GM18870 (cell line): ENCODE measurements at regions not wholly inside any gene's neighbourhood (a gene's known extent, or its start where the extent isn't known, plus 50 kb on each side); places are given as distances from the start of the nearest gene placed in this dataset.
"Not testable (repeated sequence)": the region's sequence is repeated elsewhere in the genome, so short reads cannot be mapped to it uniquely, and the experiment has no call there.

ENCODE experiments used
- ATAC-seq: cut with Tn5 transposase; IDR thresholded peaks from one replicate; pipeline ENCODE4 v1.9.1; 2021; ENCODE audit warnings: moderate library complexity; ENCODE audit not compliant: unreplicated experiment

DNA sequence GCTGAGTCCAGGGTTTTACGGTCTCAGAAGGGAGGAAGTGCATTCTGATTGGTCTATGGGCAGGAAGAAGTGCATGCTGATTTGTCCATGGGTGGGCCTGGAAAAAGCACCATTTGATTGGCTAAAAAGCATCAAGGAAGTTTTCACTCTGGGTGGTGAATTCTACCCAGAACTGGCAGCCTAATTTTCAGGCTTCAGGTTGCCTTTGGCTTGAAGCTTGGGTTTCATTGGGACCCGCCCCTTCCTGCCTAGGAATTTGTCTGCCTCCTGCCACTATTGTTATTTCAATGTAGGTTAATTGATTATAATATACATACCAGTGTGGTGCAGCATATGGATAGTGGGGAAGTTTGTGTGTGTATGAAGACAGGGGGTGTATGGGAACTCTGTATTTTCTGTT lies 1355.9 kb downstream of the SI start:
- no peak for ATAC-seq

DNA sequence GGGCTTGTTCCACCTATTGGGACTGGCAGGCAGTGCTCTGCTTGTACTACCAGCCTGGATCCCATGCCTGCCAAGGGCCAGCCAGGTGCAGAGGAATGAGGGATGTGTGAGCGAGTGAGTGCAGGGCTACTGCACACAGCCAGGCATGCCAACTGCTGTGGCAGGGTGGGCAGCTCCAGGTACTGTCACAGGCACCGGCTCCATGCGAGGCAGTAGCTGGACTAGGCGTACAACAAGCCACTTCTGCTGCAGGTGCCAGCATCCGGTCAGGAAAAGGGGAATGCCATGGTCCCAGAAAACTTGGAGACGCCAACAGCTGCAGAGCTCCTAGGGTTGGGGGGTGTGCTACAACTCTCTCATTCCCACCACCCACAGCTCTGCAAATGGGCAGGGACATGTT lies 1356.7 kb downstream of the SI start:
- no peak for ATAC-seq

- ATAC-seq, result no peak
Observed at GRCh38 chr3:163717377-163717776, 1360.9 kb downstream of the SI start.

DNA sequence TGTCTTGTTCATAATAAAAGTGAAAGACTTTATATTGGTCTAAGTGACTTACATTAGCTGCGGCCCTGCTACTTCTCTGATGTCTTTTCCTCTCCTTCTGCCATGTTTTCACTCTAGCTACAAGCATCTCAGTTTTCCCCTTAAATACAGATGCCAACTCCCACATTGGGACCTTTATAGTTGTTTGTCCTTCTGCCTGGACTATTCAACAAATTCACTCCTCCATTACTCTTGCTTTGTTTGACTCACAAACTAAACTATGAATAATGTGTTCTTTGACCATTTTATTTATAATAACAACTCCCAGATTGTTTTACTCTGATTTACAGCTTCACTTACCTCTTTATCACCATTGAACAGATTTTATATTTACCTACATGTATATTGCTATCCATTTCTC lies 1369.9 kb downstream of the SI start:
- no peak for ATAC-seq

DNA sequence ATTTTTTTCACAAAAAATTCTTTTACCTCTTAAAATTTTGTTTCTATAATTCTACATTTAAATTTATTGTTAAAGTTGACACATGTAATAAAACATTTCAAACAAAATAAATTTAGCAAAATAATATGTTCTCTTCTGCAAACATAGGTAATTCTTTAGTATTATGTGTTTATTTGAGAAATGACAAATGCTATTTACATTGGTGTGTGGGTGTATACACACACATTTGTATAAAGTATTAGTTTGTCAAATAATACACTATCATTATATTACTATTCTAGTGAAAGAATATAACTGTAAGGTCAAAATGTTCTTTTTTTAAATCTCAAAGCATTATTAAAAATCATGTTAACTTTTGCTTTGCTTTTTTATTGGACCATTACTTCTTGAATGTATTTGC lies 1370.6 kb downstream of the SI start:
- no peak for ATAC-seq

GRCh38 chr3:163698221-163698620 lies 1380.1 kb downstream of the SI start:
- ATAC-seq, result not testable (repeated sequence)

GRCh38 chr3:163692494-163692893 lies 1385.8 kb downstream of the SI start:
- no peak for ATAC-seq

DNA sequence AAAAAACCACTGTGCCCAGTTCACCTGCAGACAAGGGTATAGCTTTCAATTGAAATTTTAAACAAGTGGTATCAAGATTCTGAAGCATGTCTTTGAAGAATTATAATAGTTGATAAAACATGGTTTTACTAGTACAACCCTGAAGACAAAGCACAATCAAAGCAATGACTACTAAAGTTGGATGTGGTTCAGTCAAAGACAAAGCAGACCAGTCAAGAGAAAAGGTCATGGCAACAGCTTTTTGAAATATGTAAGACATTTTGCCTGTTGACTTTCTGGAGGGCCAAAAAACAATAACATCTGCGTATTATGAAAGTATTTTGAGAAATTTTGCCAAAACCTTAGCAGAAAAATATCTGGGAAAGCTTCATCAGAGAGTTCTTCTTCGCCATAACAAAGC lies 1393.6 kb downstream of the SI start:
- no peak for ATAC-seq

DNA sequence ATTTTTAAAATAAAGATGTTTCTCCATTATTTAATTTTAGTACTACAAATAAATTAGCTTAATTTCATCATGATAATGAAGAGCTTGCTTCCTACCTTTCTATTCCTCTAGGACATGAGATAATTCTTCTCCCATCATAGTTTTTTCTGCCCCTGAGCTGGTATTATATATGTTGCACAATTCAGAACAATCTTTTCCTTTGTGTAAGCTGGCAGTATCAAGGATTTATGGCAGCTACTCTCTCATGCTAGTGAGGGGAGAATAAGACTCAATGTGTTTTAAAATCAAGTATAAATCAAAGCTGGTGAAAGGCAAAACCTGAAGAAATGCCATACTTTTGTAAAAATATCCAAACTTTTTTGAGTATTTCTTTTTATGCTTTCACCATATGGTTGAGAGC lies 1405.3 kb downstream of the SI start:
- ATAC-seq, result no peak

GRCh38 chr3:163671201-163671600 lies 1407.1 kb downstream of the SI start:
- ATAC-seq, result no peak

GRCh38 chr3:163664466-163664865 lies 1413.8 kb downstream of the SI start:
- no peak for ATAC-seq

DNA sequence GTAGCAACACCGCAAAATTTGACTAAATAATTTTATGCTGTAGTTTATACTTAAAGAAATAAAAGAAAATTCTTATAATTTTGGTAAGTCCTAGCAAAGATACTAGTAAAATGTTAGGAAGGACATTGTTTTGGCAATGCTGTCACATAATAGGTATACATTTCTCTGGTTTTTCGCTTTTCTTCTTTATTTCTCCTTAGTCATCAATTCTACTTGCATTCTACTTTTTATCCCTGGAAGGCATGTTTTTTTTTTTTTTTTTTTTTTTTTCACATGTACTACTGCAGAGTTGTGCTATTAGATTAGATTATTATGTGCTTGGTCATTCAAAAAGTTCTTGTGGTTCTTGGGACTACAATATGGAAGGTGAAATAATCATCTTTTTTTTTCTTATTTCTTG lies 1421.2 kb downstream of the SI start:
- ATAC-seq, result no peak

DNA sequence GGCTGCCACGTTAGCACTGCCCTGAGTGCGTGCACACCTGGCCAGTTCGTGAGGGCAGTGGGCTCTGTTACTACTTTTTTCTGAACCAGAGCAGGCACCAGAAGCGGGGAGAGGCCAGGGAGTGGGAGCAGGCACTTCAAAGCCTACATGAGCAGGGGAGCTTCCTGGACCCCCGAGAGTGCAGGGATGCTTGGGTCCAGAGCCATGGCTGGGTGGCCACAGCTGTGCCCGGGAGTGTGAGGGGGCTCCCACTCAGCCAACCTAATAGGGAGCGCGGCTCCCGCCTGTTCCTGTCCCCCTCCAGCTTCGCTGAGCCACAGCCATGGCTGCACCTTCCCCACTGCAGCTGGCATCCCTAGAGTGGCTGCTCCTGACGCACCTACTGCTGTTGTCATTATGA lies 1423.3 kb downstream of the SI start:
- ATAC-seq, result no peak

- no peak for ATAC-seq
Observed at GRCh38 chr3:163644172-163644571, 1434.1 kb downstream of the SI start.

DNA sequence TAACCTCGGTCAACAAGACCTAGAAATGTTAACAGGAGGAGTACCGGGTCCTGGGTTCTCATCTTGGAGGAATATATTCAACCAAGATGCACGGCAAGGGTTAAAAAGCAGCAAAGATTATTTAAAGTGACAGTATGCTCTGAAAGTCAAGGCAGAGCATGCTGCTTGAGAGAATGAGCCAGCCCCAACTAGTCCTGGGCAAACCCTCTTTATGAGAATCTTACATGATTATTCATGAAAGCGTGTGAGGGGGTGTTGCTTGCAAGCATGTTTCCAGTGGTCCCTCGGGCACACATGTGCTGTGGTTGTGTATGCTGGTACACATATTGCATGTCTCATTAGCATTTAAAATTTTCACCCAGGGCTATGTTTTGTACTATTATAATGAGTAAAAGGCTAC lies 1445.6 kb downstream of the SI start:
- no peak for ATAC-seq

DNA sequence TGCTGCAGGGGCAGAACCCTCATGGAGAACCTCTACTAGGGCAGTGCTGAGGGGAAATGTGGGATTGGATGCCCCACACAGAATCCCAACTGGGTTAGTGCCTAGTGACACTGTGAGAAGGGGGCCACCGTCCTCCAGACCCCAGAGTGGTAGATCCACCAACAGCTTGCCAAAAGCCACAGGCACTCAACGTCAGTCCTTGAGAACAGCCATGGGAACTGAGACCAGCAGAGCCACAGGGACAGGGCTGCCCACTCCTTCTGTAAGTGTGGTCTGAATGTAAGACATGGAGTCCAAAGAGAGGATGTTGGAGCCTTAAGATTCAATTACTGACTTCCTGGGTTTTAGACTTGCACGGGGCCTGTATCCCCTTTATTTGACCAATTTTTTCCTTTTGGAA lies 1451.5 kb downstream of the SI start:
- ATAC-seq, result no peak

- no peak for ATAC-seq
Observed at GRCh38 chr3:163622384-163622783, 1455.9 kb downstream of the SI start.

DNA sequence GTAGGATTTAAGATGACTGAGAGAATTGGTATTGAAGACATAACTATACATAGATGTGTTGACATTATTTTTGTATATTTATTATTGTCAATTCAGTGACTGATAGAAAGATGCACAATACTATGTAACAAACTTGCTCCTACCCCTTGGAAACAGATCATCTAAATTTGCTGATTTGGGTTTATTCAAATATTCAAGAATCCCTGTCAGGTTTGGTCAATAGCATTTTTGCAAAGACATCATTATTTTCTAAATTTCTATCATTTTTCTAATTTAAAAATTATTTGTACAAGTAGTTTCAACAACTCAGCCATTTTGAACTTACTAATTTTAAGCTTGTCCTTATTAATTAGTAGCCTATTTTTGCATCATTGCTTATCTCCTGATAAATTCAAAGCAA lies 1463.4 kb downstream of the SI start:
- ATAC-seq, result no peak

DNA sequence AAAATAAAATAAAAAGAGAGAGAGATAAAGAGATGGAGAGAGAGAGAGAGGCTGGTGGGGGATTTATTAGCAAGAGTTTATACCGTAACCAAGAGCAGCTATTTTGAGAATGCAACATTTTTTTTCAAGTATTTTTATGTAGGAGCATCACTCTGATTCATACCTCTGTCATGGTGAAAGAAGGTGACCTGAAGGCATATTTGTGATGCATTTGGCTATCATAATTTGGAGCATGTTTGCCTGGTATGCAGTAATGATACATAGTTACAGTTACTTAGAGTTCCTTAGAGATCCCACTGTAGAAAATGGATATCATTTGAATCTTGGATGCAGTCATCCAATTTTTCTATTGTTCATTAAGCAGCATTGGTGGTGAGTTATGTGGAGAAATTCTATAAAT lies 1472.4 kb downstream of the SI start:
- ATAC-seq, result no peak

- ATAC-seq, result no peak
Observed at GRCh38 chr3:163601426-163601825, 1476.9 kb downstream of the SI start.

- ATAC-seq, result no peak
Observed at GRCh38 chr3:163587342-163587741, 1491.0 kb downstream of the SI start.

DNA sequence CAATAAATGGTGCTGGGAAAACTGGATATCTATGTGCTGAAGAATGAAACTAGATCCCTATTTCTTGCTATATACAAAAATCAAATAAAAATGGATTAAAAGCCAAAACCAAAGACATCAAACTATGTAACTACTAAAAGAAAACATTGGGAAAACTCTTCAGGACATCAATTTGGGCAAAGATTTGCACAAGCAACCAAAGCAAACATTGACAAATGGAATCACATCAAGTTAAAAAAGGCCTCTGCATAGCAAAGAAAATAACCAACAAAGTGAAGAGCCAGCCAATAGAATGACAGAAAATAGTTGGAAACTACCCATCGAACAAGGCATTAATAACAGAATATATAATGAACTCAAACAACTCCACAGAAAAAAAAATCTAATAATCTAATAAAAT lies 1495.3 kb downstream of the SI start:
- ATAC-seq, result no peak

- ATAC-seq, result no peak
Observed at GRCh38 chr3:163577271-163577670, 1501.0 kb downstream of the SI start.

GRCh38 chr3:163576314-163576713 lies 1502.0 kb downstream of the SI start:
- ATAC-seq, result no peak
